Lung (tissue), 11 donors: ENCODE measurements at regions not wholly inside any gene's neighbourhood (a gene's known extent, or its start where the extent isn't known, plus 50 kb on each side); places are given as distances from the start of the nearest gene placed in this dataset.
A peak's percentile ranks its signal among the peaks of the same experiment; 100 is the strongest.

Experiments
- ATAC-seq: fragments of 200-7000 bp; cut with Tn5 transposase; one replicate; pipeline ENCODE4 v1.9.1; 2020; ENCODE audit warnings: moderate number of reproducible peaks; ENCODE audit not compliant: insufficient read depth, low FRiP score
- DNase-seq, 3 donors: peaks; one replicate each; pipeline ENCODE4 v3.0.0-alpha.2; 2013 to 2017
- H3K27ac ChIP-seq, 2 donors: one replicate each; pipeline ENCODE4 v1.5.1; 2013; ENCODE audit warnings: mild to moderate bottlenecking in 2 of 2, moderate library complexity in 2 of 2, control low read depth in 1 of 2, inconsistent platforms in 1 of 2, low read depth in 1 of 2, low read length in 1 of 2
- H3K27me3 ChIP-seq, 3 donors: one replicate each; pipeline ENCODE4 v1.5.1; 2013; ENCODE audit warnings: low read length in 2 of 3; ENCODE audit not compliant: control insufficient read depth in 3 of 3, insufficient read depth in 3 of 3
- H3K36me3 ChIP-seq, 4 donors: one replicate each; pipeline ENCODE4 v1.5.1; 2013; ENCODE audit warnings: low read length in 4 of 4, mild to moderate bottlenecking in 1 of 4, moderate library complexity in 1 of 4; ENCODE audit not compliant: control insufficient read depth in 4 of 4, insufficient read depth in 4 of 4
- H3K4me1 ChIP-seq, 5 donors: one replicate each; pipeline ENCODE4 v1.5.1; 2013; ENCODE audit warnings: low read length in 5 of 5, mild to moderate bottlenecking in 2 of 5, moderate library complexity in 1 of 5; ENCODE audit not compliant: control insufficient read depth in 5 of 5, insufficient read depth in 5 of 5
- H3K4me3 ChIP-seq: one replicate; pipeline ENCODE4 v1.5.1; 2013; ENCODE audit warnings: mild to moderate bottlenecking, control low read depth, moderate library complexity
- H3K9ac ChIP-seq, 2 donors: one replicate each; pipeline ENCODE4 v1.5.1; 2013; ENCODE audit warnings: low read length in 2 of 2, control low read depth in 1 of 2; ENCODE audit not compliant: insufficient read depth in 1 of 2
- H3K9me3 ChIP-seq, 4 donors: one replicate each; pipeline ENCODE4 v1.5.1; 2013; ENCODE audit warnings: low read length in 3 of 4, mild to moderate bottlenecking in 1 of 4, moderate library complexity in 1 of 4; ENCODE audit not compliant: control insufficient read depth in 4 of 4, insufficient read depth in 3 of 4
- WGBS, 2 donors: extraction: QIAGEN DNeasy Blood & Tissue Kit; methylation state at CpG; one replicate each; pipeline ENCODE4 v1.1.7; 2013; 5-methylcytosine and 5-hydroxymethylcytosine counted together
- TF ChIP-seq, protein P1 (sequence below): IDR thresholded peaks from 2 replicates; pipeline ENCODE4 v1.5.1; 2012; ENCODE audit warnings: mild to moderate bottlenecking; ENCODE audit errors: control extremely low read depth, extremely low read depth
- donor health status: control.
- donor health status: control.
- donor health status: Bipolar disorder and iron deficiency.
- donor health status: healthy.
- donor health status: DM: yes; HTN: yes; CAD: no.

DNA sequence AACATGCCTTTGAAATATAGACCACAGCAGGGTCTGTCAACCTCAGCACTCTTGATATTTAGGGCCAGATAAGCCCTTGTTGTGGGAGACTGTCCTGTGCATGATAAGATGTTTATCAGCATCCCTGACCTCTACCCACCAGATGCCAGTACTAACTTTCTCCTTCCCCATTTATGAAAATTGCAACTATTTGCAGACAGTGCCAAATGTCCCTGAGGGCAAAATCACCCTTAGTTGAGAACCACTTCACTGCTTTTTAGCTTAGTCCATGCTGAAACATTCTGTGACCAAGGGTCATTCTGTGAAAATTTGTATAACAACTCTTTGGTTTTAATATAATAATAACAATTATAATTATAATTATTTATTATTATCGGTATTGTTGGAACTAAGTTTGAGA, 1032.4 kb downstream of the MCTP2 start:
- WGBS, 2 donors = 89 to 93% methylated on average over 1 of the region's 1 CpG
- Histone ChIP-seq H3K9ac (no peak overlapping the region), H3K4me1 (peaks cover 0 to 41% (median 8%) of the 10 kb centered on the region in 5 donors), H3K9me3 (no peaks in the 10 kb centered on the region), H3K4me3 (no peak overlapping the region), H3K27ac (peak overlapping the region in 1 of 2 donors; percentile 6), H3K36me3 (no peaks in the 10 kb centered on the region), H3K27me3 (no peaks in the 10 kb centered on the region)
- TF ChIP-seq, protein P1, sequence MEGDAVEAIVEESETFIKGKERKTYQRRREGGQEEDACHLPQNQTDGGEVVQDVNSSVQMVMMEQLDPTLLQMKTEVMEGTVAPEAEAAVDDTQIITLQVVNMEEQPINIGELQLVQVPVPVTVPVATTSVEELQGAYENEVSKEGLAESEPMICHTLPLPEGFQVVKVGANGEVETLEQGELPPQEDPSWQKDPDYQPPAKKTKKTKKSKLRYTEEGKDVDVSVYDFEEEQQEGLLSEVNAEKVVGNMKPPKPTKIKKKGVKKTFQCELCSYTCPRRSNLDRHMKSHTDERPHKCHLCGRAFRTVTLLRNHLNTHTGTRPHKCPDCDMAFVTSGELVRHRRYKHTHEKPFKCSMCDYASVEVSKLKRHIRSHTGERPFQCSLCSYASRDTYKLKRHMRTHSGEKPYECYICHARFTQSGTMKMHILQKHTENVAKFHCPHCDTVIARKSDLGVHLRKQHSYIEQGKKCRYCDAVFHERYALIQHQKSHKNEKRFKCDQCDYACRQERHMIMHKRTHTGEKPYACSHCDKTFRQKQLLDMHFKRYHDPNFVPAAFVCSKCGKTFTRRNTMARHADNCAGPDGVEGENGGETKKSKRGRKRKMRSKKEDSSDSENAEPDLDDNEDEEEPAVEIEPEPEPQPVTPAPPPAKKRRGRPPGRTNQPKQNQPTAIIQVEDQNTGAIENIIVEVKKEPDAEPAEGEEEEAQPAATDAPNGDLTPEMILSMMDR = no peak
- DNase-seq (no peak), ATAC-seq (no peak)

DNA sequence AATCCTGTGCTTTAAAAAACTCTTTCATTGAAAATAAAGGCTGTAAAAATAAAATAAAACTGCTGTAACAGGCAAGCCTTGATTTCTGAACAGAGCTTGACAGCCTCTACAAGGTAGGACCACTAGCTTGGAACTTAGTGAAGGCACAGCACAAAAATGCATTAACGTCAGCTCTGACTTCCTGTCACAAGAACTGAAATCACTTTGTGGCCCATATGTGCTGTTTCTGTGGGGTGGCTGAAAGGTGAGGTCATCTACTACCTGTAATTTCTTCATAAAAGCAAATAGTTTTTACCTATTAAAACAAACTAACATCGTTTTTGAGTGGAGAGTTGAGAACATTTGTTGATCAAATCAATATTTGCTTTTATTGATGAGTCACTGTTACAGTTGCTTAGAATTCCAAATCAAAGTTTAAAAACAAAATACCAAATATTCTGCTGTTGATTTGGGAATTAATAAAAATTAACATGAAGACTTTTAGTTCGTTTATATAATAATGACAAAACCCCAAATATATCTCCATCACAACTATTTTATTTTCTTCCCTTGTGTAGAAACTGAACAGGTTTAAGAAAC, 1034.1 kb downstream of the MCTP2 start:
- Histone ChIP-seq H3K36me3 (no peaks in the 10 kb centered on the region), H3K9me3 (no peaks in the 10 kb centered on the region), H3K9ac (no peak overlapping the region), H3K27ac (peak overlapping the region in 1 of 2 donors; percentile 3), H3K4me1 (peaks cover 0 to 25% (median 0%) of the 10 kb centered on the region in 5 donors), H3K4me3 (no peak overlapping the region), H3K27me3 (no peaks in the 10 kb centered on the region)
- TF ChIP-seq, protein P1 = no peak
- no peak for DNase-seq
- WGBS, 2 donors = 61 to 68% methylated on average over 3 of the region's 3 CpGs
- ATAC-seq = no peak

DNA sequence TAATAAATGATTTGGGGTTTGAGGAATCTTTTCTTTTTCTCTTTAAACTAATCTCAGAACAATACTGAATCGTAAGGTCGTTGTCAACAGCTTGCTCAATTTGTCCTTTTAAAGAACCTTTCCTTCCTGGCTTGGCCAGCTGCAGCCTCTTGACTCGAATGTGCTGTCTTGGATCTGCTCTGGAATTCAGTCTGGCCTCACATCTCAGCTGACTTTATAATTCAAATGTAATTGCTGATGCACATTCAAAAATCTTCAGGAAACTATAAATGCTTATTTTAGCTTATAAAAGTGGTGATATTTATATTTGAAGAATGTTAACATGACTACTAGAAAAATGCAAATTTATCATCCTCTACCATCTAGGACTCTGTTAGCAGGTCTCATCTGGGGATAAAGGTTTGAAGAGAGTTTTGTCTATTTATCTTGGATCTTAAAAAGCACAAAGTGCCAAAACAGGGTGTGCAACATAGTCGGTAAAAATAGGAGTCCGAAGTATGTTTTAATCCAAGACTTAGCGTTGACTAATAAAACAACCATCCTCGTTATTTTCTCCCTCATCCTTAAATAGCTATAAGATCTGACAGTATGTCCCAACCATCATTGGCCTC, 1035.2 kb downstream of the MCTP2 start:
- H3K4me3 ChIP-seq = no peak overlapping the region
- H3K36me3 ChIP-seq = no peaks in the 10 kb centered on the region
- no peak overlapping the region for H3K9ac ChIP-seq
- H3K4me1 ChIP-seq = peaks cover 0 to 25% (median 0%) of the 10 kb centered on the region in 5 donors
- H3K9me3 ChIP-seq = no peaks in the 10 kb centered on the region
- peak overlapping the region in 1 of 2 donors; percentile 32 for H3K27ac ChIP-seq
- no peaks in the 10 kb centered on the region for H3K27me3 ChIP-seq
- DNase-seq = peak in 2 of 3 donors; percentile 64 to 76
- ATAC-seq = no peak
- TF ChIP-seq, protein P1 = no peak
- WGBS, 2 donors = 47 to 60% methylated on average over 7 of the region's 7 CpGs
